Right kidney (tissue), 1 donor: ENCODE measurements at regions not wholly inside any gene's neighbourhood (a gene's known extent, or its start where the extent isn't known, plus 50 kb on each side); places are given as distances from the start of the nearest gene placed in this dataset.
"Not testable (repeated sequence)": the region's sequence is repeated elsewhere in the genome, so short reads cannot be mapped to it uniquely, and the experiment has no call there.

Experiments
- DNase-seq: peaks from one replicate; pipeline ENCODE4 v3.0.0-alpha.2; 2016

GRCh38 chr6:112663698-112664097 is 316.6 kb downstream of the RFPL4B start:
- DNase-seq = no peak

DNA sequence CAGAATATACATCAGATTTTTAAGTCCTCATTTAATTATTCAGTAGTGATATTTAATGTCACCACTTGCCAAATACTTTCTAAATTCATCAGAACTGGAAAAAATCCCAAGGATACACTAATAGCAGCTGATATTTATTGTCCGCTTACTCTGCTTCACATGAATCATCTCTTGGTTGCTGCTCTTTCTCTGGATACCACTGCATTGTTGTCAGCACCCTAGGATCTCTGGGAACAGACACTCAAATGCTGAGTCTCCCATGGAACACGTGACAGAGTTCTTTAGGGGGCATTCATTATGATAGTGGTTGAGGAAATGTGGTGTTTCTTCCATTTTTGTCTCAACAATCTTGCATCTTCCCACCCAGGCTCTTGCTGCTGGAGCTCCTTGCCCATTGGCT is 318.0 kb downstream of the RFPL4B start:
- DNase-seq = no peak

DNA sequence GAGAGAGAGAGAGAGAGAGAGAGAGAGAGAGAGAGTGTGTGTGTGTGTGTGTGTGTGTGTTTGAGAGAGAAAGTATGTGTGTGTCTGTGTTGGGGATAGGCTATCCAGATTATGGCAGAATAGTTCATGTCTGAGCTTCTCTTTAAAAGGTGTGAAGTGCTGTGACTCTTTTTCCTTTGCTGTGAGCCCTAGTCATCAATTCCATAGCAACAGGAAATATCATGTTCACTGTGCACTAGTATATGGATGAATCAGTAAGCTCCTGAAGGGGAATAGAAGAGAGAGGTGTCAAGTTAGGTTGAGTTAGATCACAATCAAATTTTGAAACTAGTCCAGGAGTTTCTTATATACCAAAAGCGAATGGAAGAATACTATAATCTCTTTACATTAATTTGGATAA is 318.7 kb downstream of the RFPL4B start:
- no peak for DNase-seq

DNA sequence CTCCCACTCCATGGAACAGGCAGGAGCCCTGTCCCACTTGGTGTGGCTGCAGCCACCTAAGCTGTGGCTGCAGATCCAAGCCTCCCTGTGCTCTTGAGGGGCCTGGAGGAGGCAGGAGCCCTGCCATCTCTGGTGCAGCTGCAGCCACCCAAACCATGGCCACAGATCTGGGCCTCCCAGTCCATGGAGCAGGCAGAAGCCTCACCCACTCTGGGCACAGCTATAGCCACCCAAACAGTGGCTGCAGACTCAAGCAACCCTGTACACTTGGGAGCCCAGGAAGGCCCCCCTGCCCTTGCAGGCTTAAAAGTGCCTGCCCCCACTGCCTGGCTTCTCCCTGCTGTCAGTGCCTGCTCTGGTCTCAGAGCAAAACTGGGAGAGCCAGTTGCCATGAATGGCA is 320.3 kb downstream of the RFPL4B start:
- no peak for DNase-seq

GRCh38 chr6:112680091-112680490 is 333.0 kb downstream of the RFPL4B start:
- no peak for DNase-seq

- DNase-seq = no peak
Observed at GRCh38 chr6:112682071-112682470, 334.9 kb downstream of the RFPL4B start.

DNA sequence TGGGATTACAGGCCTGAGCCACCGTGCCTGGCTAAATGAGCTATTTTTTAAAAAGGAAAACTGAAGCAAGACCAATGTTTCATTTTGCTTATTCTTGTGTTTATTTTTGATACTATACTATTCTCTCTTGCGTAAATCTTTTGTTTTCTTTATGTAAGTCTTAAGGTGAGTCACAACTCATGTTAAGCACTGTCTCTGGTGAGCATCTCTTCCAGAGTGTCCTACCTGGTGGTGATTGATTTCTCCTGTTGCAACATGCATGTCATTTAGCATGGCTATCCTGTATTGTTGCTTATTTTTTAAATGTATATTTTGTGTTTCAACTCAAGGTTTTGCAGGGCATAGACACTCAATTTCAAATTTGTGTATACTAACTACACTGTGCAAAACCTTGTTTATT is 336.0 kb downstream of the RFPL4B start:
- no peak for DNase-seq

DNA sequence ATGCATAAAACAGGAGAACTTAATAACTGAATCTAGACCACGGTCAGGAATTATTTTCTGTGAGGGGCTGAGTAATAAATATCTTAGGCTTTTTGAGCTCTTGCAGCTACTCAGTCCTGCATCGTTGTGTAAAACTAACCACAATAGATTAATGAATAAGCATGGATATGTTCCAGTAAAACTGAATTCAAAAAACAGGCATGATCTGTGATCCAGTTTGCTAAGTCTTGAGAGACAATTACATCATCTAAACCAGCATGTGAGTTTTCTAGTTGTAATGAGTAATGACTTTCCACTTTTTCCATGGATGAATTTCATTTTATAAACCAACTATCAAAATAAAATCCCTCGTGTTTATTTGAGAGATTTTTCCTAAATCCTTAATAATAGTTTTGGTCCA is 336.8 kb downstream of the RFPL4B start:
- no peak for DNase-seq

GRCh38 chr6:112685521-112686220 is 338.5 kb downstream of the RFPL4B start:
- not testable (repeated sequence) for DNase-seq

GRCh38 chr6:112688487-112689165 is 341.5 kb downstream of the RFPL4B start:
- peak; percentile 9 for DNase-seq

DNA sequence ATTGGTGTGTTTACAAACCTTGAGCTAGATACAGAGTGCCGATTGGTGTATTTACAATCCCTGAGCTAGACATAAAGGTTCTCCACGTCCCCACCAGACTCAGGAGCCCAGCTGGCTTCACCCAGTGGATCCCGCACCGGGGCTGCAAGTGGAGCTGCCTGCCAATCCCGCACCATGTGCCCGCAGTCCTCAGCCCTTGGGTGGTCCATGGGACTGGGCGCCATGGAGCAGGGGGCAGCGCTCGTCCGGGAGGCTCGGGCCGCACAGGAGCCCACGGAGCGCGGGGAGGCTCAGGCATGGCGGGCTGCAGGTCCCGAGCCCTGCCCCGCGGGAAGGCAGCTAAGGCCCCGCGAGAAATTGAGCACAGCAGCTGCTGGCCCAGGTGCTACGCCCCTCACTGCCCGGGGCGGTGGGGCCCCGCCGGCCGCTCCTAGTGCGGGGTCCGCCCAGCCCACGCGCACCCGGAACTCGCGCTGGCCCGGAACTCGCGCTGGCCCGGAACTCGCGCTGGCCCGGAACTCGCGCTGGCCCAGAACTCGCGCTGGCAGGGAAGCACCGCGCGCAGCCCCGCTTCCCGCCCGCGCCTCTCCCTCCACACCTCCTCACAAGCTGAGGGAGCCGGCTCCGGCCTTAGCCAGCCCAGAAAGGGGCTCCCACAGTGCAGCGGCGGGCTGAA is 342.2 kb downstream of the RFPL4B start:
- DNase-seq = not testable (repeated sequence)

- DNase-seq = peak; percentile 29
Observed at GRCh38 chr6:112690497-112691202, 343.5 kb downstream of the RFPL4B start.

- DNase-seq = no peak
Observed at GRCh38 chr6:112691289-112691688, 344.2 kb downstream of the RFPL4B start.

GRCh38 chr6:112695001-112695400 is 347.9 kb downstream of the RFPL4B start:
- no peak for DNase-seq

DNA sequence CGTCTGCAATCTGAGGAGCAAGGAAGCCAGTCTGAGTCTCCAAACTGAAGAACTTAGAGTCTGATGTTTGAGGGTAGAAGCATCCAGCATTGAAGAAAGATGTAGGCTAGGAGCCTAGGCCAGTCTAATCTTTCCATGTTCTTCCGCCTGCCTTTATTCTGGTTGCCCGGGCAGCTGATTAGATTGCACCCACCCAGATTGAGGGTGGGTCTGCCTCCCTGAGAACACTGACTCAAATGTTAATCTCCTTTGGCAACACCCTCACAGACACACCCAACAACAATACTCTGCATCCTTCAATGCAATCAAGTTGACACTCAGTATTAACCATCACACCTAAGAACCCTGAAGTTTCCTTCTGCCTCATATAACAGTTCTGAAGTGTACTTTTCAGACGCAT is 350.1 kb downstream of the RFPL4B start:
- DNase-seq = no peak

DNA sequence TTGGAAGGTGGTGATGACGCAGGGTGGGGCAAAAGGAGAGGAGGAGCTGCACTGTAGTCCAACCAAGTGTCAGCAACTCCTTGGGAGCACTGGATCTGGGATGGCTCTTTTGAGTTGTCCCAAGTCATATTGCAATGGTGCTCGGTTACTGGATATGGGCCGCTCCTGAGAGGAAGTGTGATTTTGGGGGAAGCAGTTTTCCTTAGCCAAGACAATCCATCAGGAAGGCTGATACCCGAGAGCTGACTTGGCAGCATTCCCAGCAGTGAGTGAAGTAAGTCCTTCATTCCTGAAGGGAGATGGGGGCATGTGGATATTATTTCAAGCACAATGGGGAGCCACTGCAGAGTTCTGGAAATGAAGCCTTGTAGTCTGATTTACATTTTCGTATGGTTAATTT is 354.1 kb downstream of the RFPL4B start:
- no peak for DNase-seq

DNA sequence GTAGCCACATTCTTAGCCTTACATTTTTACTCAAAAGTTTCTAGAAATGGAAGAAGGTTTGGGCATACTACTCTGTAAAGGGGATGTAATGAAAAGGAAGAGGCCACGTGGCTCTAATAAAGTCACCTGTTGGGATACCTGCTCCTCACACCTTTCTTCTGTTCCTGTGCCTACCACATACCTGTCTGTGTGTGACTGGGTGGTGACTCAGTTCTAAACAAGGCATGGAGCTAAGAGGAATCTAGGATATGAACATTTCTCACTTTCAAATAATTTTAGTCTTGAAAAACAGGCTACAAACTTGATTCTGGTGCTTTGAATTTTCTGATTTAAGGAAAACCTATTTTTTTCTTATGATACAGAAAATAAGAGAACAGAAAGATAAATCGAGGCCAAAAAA is 363.6 kb downstream of the RFPL4B start:
- no peak for DNase-seq

DNA sequence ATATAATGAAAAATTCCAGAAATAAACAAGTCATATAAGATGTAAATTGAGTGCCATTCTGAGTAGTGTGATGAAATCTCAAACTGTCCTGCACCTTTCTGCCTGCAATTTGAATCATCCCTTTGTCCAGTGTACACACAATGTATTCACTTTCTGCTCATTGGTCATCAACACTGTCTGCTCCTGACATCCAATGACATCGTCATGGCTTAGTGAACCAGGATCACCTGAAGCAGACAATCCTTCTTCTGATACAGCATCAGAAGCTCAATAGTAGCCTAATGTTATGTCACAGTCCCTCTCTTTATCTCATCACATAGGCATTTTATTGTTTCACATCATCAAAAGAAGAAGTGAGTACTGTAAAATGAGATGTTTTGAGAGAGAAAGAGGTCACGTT is 366.3 kb downstream of the RFPL4B start:
- DNase-seq = no peak

DNA sequence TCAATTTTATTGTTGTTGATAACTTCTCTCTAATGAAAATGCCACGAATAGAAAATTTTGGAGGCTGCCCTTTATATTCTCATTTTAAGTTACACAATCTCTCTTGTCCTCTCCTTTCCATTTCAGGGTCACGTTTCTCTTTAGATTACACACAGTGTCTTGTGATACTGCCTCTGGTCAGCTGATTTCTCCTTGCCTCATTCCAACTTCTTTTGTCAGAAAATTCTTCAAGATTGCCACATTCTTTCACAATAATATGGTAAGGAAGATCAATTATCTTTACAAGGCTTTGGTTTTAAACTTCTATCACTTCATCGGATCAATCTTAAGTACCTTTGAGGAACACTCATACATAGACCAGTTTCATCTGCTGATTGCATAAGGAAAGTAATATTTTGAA is 370.3 kb downstream of the RFPL4B start:
- no peak for DNase-seq

DNA sequence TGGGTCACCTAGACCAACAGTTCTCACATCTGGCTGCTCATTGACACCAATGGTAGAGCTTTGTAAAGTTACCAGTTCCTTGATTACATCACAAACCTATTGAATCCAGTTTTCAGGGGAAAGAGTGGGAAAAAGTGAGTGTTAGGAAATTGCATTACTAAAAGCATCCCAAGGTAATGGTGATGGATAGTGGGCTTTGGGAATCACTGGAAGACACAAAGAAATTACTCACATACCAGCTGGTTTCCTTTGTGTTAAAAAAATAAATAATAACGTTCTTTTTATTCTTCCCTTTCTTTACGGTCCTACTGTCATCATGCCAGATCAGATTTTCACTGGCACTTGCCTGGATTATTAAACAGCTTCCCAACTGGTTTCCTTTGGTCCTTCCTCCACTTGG is 370.7 kb downstream of the RFPL4B start:
- no peak for DNase-seq

GRCh38 chr6:112725541-112726085 is 378.5 kb downstream of the RFPL4B start:
- no peak for DNase-seq

- no peak for DNase-seq
Observed at GRCh38 chr6:112735129-112735528, 388.0 kb downstream of the RFPL4B start.

DNA sequence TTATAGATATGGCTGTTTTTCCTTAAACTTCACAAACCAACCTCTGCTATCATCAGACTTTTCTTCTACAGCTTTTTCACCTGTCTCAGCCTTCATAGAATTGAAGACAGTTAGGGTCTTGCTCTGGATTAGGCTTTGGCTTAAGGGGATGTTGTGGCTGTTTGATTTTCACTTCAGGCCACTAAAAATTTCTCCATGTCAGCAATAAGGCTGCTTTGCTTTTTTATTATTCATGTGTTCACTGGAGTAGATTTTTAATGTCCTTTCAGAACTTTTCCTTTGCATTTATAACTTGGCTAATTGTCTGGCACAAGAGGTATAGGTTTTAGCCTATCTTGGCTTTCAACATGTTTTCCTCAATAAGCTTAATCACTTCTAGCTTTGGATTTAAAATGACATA is 392.6 kb downstream of the RFPL4B start:
- DNase-seq = no peak
